DOHH2 (cell line): ENCODE measurements at regions not wholly inside any gene's neighbourhood (a gene's known extent, or its start where the extent isn't known, plus 50 kb on each side); places are given as distances from the start of the nearest gene placed in this dataset.

Source experiments
- EZH2phosphoT487 ChIP-seq: fragments of 200-600 bp; sonication (generic); IDR thresholded peaks from 2 replicates; pipeline ENCODE4 v1.6.1; 2017; ENCODE audit warnings: borderline replicate concordance, mild to moderate bottlenecking, antibody characterized with exemption, low read length, moderate library complexity, mixed read lengths
- TF ChIP-seq, protein P1 (sequence below): fragments of 200-600 bp; sonication (generic); IDR thresholded peaks from one replicate; pipeline ENCODE4 v1.5.1; 2014; ENCODE audit warnings: antibody characterized with exemption, mild to moderate bottlenecking, low read depth, low read length; ENCODE audit not compliant: poor library complexity, severe bottlenecking

DNA sequence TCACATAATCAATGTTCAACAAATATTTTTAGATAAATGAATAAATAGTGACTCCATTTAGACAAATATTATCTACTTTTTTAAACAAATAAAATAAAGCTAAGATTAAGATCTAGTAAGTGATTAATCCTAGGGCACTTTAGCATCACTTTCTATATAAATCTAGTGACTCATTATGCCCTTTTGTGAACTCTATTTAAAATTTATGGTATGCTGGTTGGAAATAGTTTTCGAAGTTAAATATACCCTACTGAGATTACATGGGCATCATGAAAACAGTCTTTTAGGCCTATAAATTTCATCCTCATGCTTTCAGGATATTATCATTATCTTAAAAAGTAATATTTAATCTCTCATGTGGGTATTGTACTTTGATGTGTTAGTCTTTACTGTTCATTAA, 140.4 kb upstream of the UFL1 start:
- TF ChIP-seq, protein P1, sequence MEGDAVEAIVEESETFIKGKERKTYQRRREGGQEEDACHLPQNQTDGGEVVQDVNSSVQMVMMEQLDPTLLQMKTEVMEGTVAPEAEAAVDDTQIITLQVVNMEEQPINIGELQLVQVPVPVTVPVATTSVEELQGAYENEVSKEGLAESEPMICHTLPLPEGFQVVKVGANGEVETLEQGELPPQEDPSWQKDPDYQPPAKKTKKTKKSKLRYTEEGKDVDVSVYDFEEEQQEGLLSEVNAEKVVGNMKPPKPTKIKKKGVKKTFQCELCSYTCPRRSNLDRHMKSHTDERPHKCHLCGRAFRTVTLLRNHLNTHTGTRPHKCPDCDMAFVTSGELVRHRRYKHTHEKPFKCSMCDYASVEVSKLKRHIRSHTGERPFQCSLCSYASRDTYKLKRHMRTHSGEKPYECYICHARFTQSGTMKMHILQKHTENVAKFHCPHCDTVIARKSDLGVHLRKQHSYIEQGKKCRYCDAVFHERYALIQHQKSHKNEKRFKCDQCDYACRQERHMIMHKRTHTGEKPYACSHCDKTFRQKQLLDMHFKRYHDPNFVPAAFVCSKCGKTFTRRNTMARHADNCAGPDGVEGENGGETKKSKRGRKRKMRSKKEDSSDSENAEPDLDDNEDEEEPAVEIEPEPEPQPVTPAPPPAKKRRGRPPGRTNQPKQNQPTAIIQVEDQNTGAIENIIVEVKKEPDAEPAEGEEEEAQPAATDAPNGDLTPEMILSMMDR = no peak
- TF ChIP-seq EZH2phosphoT487 = no peak
